HG03139 (cell line): ENCODE measurements at regions not wholly inside any gene's neighbourhood (a gene's known extent, or its start where the extent isn't known, plus 50 kb on each side); places are given as distances from the start of the nearest gene placed in this dataset.

Source experiments
- ATAC-seq: cut with Tn5 transposase; IDR thresholded peaks from one replicate; pipeline ENCODE4 v1.9.1; 2021; ENCODE audit not compliant: unreplicated experiment

GRCh38 chr7:115106316-115106715 lies 184.4 kb downstream of the MDFIC start:
- no peak for ATAC-seq

DNA sequence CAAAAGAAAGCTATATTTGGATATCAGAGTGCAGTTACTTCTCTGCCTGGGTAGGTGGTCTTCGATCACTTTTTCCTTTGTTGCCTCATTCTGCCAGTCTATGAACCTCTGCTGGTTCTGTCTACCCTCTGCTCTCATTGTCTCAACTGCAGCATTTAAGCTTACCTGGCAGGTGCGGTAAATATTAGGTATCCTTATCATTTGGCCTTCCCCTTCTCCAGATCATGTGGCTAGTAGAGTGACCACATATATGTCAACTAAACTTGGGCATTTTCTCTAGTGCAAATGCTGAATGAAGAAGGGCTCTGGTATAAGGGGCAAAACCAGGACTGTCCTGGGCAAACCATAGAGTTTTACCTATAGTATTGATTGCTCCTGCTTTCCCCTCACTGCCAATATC lies 180.8 kb downstream of the MDFIC start:
- no peak for ATAC-seq

- ATAC-seq: no peak
Measured at GRCh38 chr7:115101199-115101598, 179.3 kb downstream of the MDFIC start.

GRCh38 chr7:115099906-115100305 lies 178.0 kb downstream of the MDFIC start:
- no peak for ATAC-seq

- ATAC-seq: no peak
Measured at GRCh38 chr7:115097175-115097671, 175.3 kb downstream of the MDFIC start.

DNA sequence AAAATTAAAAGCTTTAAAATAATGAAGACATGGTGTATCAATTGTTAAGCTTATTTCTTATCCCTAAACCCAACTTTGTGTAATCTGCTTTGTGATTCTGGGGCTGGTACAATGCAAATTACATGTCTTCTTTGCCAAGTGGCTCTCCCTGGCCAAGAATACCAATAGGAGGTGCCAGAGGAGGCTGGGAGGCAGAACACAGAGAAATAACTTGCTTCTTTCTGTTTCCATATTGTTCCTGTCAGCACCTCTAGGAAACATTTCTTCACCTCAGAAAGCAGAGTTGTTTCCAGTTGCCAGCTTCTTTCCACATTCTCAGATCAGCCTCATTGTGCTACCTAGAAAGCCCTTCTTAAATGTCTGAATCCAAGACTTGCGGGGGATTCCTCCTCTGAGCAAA lies 174.4 kb downstream of the MDFIC start:
- ATAC-seq: no peak

DNA sequence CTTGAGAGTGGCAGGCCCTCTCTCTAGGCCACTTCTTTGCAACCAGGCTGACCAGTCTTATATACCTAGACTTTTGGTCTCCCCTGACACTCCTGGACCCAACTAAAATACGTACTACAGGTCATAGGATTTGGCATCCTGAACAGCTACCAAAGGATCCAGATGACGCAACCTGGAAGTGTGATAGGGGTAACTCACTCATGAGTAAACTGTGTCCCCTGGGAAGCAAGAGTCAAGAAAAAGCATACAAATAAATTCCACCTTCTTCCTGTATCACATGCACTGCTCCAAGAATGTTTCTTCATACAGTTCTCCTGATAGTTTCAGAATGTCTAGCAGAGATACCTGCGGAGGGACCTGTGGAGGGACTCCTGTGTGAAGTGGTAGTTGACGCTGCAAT lies 172.3 kb downstream of the MDFIC start:
- no peak for ATAC-seq

GRCh38 chr7:115088893-115089292 lies 167.0 kb downstream of the MDFIC start:
- no peak for ATAC-seq

DNA sequence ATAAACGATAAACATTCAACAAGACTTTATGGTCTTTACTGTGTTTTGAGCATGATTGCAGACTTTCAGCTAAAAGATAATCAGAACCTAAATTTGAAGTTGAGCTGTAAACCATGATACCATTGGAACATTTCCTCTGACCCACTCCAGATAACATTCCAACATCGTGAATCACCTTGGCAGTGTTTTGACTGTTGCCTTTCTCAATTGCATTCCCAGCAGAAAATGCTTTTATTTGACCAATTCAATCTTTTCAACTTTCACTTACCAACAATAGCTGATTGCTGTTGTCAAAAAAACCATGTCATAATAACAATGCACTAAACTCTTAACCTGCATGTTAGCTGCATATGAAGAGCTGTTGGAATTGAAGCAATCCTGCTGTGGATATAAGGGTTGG lies 165.5 kb downstream of the MDFIC start:
- no peak for ATAC-seq

GRCh38 chr7:115086146-115086841 lies 164.4 kb downstream of the MDFIC start:
- ATAC-seq: no peak

DNA sequence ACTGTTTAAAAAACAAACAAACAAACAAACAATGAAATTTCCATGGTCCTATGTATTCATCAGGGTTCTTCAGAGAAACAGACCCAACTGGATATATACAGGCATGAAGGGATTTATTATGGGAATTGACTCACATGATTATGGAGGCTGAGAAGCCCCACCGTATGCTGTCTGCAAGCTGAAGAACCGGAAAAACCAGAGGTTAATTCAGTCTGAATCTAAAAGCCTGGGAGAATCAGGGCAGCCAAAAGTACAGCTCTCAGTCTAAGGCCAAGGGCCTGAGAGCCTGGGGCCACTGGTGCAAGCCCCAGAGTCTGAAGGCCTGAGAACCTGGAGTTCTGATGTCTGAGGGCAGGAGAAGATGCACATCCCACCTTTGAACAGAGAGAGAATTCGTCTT lies 163.5 kb downstream of the MDFIC start:
- ATAC-seq: no peak

DNA sequence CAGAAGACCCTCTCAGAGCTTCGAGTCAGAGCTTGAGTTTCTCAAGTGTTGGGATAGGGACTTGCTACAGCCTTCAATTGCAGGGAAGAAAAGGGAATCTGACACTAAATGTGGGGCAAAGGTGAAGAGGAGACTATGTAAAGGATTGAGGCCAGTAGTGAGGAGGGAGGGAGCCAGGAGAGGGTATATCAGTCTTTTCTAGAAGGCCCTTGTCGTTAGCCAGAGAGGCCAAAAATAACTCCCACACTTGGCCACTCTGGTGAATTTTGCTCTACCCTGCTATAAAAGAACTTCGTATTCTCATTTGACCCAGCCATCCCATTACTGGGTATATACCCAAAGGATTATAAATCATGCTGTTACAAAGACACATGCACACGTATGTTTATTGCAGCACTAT lies 162.0 kb downstream of the MDFIC start:
- no peak for ATAC-seq

DNA sequence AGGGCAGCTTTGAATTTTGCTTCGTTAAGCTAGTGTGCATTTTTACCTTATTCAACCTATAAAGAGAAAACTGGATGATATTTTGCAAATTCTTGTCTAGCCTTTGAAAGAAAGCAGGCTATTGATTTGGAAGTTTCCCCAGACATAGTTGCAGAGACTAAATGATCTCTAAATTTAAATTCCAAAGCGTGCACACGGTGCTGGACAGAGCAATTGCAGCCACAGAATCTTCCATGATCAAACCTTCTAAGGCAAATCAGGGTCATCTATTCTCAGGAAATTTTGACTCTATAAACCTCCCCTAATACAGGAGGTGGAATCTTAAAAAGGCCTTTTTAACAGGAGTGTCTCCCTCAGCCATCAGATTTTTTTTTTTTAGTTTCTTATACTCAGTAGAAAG lies 159.9 kb downstream of the MDFIC start:
- ATAC-seq: no peak

DNA sequence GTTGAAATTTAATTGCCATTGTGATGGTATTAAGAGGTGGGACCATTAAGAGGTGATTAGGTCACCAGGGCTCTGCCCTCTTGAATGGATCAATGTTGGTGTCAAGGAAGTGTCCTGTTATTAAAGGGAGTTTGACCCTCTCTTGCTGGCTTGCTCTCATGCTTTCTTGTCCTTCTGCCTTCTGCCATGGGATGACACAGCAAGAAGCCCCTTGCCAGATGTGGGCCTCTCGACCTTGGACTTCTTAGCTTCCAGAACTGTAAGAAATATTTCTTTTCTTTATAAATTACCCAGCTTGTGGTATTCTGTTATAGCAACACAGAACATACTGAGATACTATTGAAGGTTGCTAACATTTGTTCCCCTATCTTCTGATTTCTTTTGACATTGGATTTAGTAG lies 157.0 kb downstream of the MDFIC start:
- no peak for ATAC-seq

GRCh38 chr7:115078386-115078785 lies 156.5 kb downstream of the MDFIC start:
- no peak for ATAC-seq

DNA sequence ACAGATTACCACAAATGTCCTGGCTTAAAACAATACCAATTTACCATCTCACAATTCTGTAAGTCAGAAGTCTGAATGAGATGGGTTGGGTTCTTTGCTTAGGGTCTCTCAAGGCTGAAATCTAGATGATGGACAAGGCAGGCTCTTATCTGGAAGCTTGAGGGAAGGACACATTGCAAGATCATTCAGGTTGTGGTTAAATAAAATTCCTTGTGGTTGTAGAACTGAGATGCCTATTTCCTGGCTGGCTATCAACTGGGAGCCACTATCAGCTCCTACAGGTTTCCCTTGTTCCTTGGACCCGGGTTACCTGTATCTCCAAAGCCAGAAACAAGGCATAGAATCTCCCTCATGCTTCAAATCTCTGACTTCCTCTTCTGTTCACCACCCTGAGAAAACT lies 148.4 kb downstream of the MDFIC start:
- no peak for ATAC-seq
